Mesenchymal stem cell (in vitro differentiated cells and primary cell): ENCODE measurements at regions not wholly inside any gene's neighbourhood (a gene's known extent, or its start where the extent isn't known, plus 50 kb on each side); places are given as distances from the start of the nearest gene placed in this dataset.

ENCODE experiments used
- DNase-seq: peaks from one replicate; pipeline ENCODE4 v3.0.0-alpha.2; 2013
- H2AFZ ChIP-seq: one replicate; pipeline ENCODE4 v1.6.1; 2013; ENCODE audit warnings: low read depth, mild to moderate bottlenecking, control low read depth, inconsistent platforms, low read length, moderate library complexity
- H2AK5ac ChIP-seq: 2 replicates; pipeline ENCODE4 v1.6.1; 2013; ENCODE audit warnings: low read length, moderate library complexity, mild to moderate bottlenecking, inconsistent platforms; ENCODE audit not compliant: severe bottlenecking
- H2BK120ac ChIP-seq: one replicate; pipeline ENCODE4 v1.6.1; 2013; ENCODE audit warnings: low read depth, mild to moderate bottlenecking, inconsistent platforms, low read length, moderate library complexity
- H2BK12ac ChIP-seq, 2 experiments: one replicate each; pipeline ENCODE4 v1.6.1; 2013; ENCODE audit warnings: inconsistent platforms in 2 of 2, low read length in 2 of 2, mild to moderate bottlenecking in 2 of 2, moderate library complexity in 2 of 2, control low read depth in 1 of 2
- H2BK15ac ChIP-seq: one replicate; pipeline ENCODE4 v1.6.1; 2013; ENCODE audit warnings: mild to moderate bottlenecking, low read depth, inconsistent platforms; ENCODE audit not compliant: poor library complexity, severe bottlenecking
- H2BK5ac ChIP-seq: 2 replicates; pipeline ENCODE4 v1.6.1; 2013; ENCODE audit warnings: low read depth, mild to moderate bottlenecking, low read length, control low read depth, inconsistent platforms; ENCODE audit not compliant: poor library complexity, severe bottlenecking
- H3K14ac ChIP-seq, 2 experiments: one replicate each; pipeline ENCODE4 v1.6.1; 2013; ENCODE audit warnings: inconsistent platforms in 2 of 2, low read length in 2 of 2, control low read depth in 1 of 2, mild to moderate bottlenecking in 1 of 2, moderate library complexity in 1 of 2
- H3K18ac ChIP-seq, 2 experiments: one replicate each; pipeline ENCODE4 v1.6.1; 2013; ENCODE audit warnings: inconsistent platforms in 2 of 2, low read length in 2 of 2, control low read depth in 1 of 2, low read depth in 1 of 2, mild to moderate bottlenecking in 1 of 2
- H3K23ac ChIP-seq, 2 experiments: one replicate each; pipeline ENCODE4 v1.6.1; 2013; ENCODE audit warnings: inconsistent platforms in 2 of 2, low read length in 2 of 2, mild to moderate bottlenecking in 2 of 2, moderate library complexity in 2 of 2, control low read depth in 1 of 2
- H3K27ac ChIP-seq: 2 replicates; pipeline ENCODE4 v1.5.1; 2013; ENCODE audit warnings: mild to moderate bottlenecking, moderate library complexity, low read length, control low read depth, inconsistent platforms; ENCODE audit not compliant: poor library complexity, severe bottlenecking
- H3K27me3 ChIP-seq, 2 experiments: 2 replicates each; pipeline versions ENCODE4 v1.6.1 to v1.7.0; 2013; ENCODE audit warnings: low read length in 2 of 2, mild to moderate bottlenecking in 2 of 2, moderate library complexity in 2 of 2, control low read depth in 1 of 2, inconsistent platforms in 1 of 2; ENCODE audit not compliant: control insufficient read depth in 1 of 2, insufficient read depth in 1 of 2
- H3K36me3 ChIP-seq, 2 experiments: 2 replicates each; pipeline versions ENCODE4 v1.6.1 to v1.7.0; 2013; ENCODE audit warnings: low read length in 2 of 2, control low read depth in 1 of 2, inconsistent platforms in 1 of 2, low read depth in 1 of 2, mild to moderate bottlenecking in 1 of 2; ENCODE audit not compliant: insufficient read depth in 2 of 2, control insufficient read depth in 1 of 2
- H3K4ac ChIP-seq, 2 experiments: one replicate each; pipeline ENCODE4 v1.6.1; 2013; ENCODE audit warnings: inconsistent platforms in 2 of 2, low read length in 2 of 2, mild to moderate bottlenecking in 2 of 2, moderate library complexity in 2 of 2, control low read depth in 1 of 2, low read depth in 1 of 2
- H3K4me1 ChIP-seq: 2 replicates; pipeline ENCODE4 v1.6.1; 2013; ENCODE audit warnings: low read depth, low read length, control low read depth; ENCODE audit not compliant: control insufficient read depth, insufficient read depth
- H3K4me2 ChIP-seq: 2 replicates; pipeline ENCODE4 v1.6.1; 2013; ENCODE audit warnings: low read length, mild to moderate bottlenecking, inconsistent platforms; ENCODE audit not compliant: poor library complexity, severe bottlenecking
- H3K4me3 ChIP-seq, 2 experiments: 2 replicates each; pipeline versions ENCODE4 v1.5.1 to v1.7.0; 2013; ENCODE audit warnings: low read length in 2 of 2, mild to moderate bottlenecking in 2 of 2, control low read depth in 1 of 2, low read depth in 1 of 2; ENCODE audit not compliant: insufficient read depth in 1 of 2
- H3K79me1 ChIP-seq: replicated peaks from 2 replicates; pipeline ENCODE4 v1.6.1; 2013; ENCODE audit warnings: mild to moderate bottlenecking, control low read depth, low read length, inconsistent platforms; ENCODE audit not compliant: poor library complexity, severe bottlenecking
- H3K9ac ChIP-seq: 2 replicates; pipeline ENCODE4 v1.7.0; 2013; ENCODE audit warnings: mild to moderate bottlenecking, low read length, moderate library complexity
- H3K9me3 ChIP-seq: 2 replicates; pipeline ENCODE4 v1.7.0; 2013; ENCODE audit warnings: mild to moderate bottlenecking, low read length; ENCODE audit not compliant: control insufficient read depth
- H4K8ac ChIP-seq: one replicate; pipeline ENCODE4 v1.6.1; 2013; ENCODE audit warnings: inconsistent platforms, mild to moderate bottlenecking, low read length, moderate library complexity
- H4K91ac ChIP-seq: one replicate; pipeline ENCODE4 v1.6.1; 2013; ENCODE audit warnings: mild to moderate bottlenecking, low read length, inconsistent platforms
- WGBS: methylation state at CpG from one replicate; pipeline ENCODE4 v1.1.7; 2013; ENCODE audit warnings: mixed read lengths; 5-methylcytosine and 5-hydroxymethylcytosine counted together

DNA sequence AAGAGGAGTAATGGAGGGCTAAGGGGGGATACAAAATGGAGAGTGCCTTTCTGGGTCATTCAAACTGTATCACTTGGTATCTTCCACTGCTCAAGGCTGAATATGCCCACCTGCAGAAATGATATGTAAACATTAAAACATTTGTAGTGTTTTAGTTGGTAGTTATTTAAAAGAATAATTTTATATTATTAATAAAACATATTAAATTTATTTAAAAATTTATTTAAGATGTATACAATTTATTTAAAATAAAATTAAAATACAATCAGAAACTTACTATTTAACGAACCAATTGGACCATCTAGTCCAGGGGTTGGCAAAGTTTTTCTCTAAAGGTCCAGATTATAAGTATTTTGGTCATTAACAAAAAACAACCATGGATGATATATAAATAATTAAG is 308.5 kb downstream of the PLK2 start:
- Histone ChIP-seq H3K4me1 (peaks cover under 1% of the 10 kb centered on the region), H3K18ac (no peak overlapping the region), H2AK5ac (no peak overlapping the region), H3K14ac (no peak overlapping the region), H2BK5ac (no peak overlapping the region), H2AFZ (no peak overlapping the region), H3K9me3 (no peaks in the 10 kb centered on the region), H2BK120ac (no peak overlapping the region), H3K9ac (no peak overlapping the region), H4K8ac (no peak overlapping the region), H2BK15ac (no peak overlapping the region), H3K4me3 (no peak overlapping the region), H2BK12ac (no peak overlapping the region), H4K91ac (no peak overlapping the region), H3K4me2 (no peak overlapping the region), H3K79me1 (no peaks in the 10 kb centered on the region), H3K36me3 (no peaks in the 10 kb centered on the region), H3K27ac (no peak overlapping the region), H3K23ac (no peak overlapping the region), H3K4ac (no peak overlapping the region), H3K27me3 (no peaks in the 10 kb centered on the region)
- no CpG with 5 or more reads among the region's 1 CpG for WGBS
- DNase-seq, result no peak

DNA sequence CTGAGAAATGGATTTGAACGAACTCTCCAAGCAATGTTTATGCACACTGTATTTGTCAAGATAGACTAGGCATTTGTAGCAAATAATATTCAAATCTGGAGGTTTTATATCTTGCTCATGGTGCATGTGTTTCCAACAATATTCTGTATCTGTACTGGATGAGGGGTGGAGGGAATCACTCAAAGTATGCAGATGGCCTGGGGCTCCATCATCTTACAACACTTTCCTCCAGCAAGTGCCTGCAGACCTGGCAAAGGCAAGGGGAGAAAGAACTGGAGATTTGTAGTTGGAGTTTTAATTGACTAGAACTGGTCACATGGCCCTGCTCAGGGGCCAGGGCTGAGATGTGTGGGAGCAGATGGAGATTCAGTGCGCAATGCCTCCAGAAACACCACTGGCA is 309.0 kb downstream of the PLK2 start:
- Histone ChIP-seq H3K4me2 (no peak overlapping the region), H3K27ac (no peak overlapping the region), H3K4me1 (no peaks in the 10 kb centered on the region), H2BK120ac (no peak overlapping the region), H3K36me3 (no peaks in the 10 kb centered on the region), H2BK15ac (no peak overlapping the region), H2AFZ (no peak overlapping the region), H4K91ac (no peak overlapping the region), H4K8ac (no peak overlapping the region), H3K79me1 (no peaks in the 10 kb centered on the region), H3K4ac (no peak overlapping the region), H3K23ac (no peak overlapping the region), H3K14ac (no peak overlapping the region), H3K18ac (no peak overlapping the region), H3K9ac (no peak overlapping the region), H3K9me3 (no peaks in the 10 kb centered on the region), H2AK5ac (no peak overlapping the region), H2BK12ac (no peak overlapping the region), H3K4me3 (no peak overlapping the region), H3K27me3 (no peaks in the 10 kb centered on the region), H2BK5ac (no peak overlapping the region)
- no peak for DNase-seq
- 100% methylated on average over 1 of the region's 2 CpGs for WGBS

DNA sequence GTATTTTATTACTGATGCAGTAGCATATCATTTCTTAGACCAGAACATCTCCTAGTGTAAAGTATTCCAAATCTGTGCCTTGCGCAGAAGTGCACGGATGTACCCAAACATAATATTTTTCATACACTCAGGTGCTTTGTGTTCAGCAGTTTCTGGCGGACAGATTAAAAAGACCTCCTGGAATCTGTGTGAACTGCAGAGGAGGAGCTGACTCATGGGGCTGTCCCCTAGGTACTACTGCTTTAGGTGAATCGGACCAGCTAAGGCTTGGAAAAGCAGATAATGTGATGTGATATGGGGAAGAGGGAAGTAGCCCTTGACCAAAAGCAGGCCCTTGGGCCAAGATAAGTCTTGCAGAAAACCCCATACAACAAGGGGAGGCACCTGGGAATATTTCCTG is 310.1 kb downstream of the PLK2 start:
- H3K79me1 ChIP-seq, result no peaks in the 10 kb centered on the region
- H3K4me1 ChIP-seq, result no peaks in the 10 kb centered on the region
- H3K18ac ChIP-seq, result no peak overlapping the region
- no peak overlapping the region for H3K27ac ChIP-seq
- no peaks in the 10 kb centered on the region for H3K27me3 ChIP-seq
- H3K23ac ChIP-seq, result no peak overlapping the region
- H4K8ac ChIP-seq, result no peak overlapping the region
- no peak overlapping the region for H2BK5ac ChIP-seq
- 95% methylated on average over 4 of the region's 4 CpGs for WGBS
- H2AK5ac ChIP-seq, result no peak overlapping the region
- H3K9ac ChIP-seq, result no peak overlapping the region
- no peaks in the 10 kb centered on the region for H3K36me3 ChIP-seq
- no peak overlapping the region for H2BK12ac ChIP-seq
- no peak overlapping the region for H2AFZ ChIP-seq
- no peak for DNase-seq
- H3K14ac ChIP-seq, result no peak overlapping the region
- no peaks in the 10 kb centered on the region for H3K9me3 ChIP-seq
- H3K4ac ChIP-seq, result no peak overlapping the region
- H2BK120ac ChIP-seq, result no peak overlapping the region
- H3K4me3 ChIP-seq, result no peak overlapping the region
- no peak overlapping the region for H4K91ac ChIP-seq
- no peak overlapping the region for H3K4me2 ChIP-seq
- no peak overlapping the region for H2BK15ac ChIP-seq

DNA sequence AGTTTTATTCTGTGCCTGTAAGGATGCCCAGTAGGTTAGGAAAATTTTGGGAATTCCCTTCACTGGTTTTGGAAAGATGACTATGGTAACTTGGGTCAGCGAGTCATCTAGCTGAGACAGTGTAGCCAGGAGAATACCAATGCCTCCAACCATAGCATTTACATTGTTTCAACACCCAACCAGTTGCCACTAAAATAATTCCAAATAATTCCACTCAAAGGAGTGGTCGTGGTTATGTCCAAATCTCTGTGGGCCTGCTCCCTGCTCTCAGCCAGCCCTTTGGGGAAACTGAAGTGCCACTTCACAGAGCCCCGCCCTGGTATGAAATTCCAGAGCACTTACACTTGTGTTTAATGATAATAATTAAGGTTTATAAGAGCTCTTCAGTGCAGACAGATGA is 310.5 kb downstream of the PLK2 start:
- Histone ChIP-seq H2AK5ac (no peak overlapping the region), H3K4me1 (no peaks in the 10 kb centered on the region), H4K8ac (no peak overlapping the region), H3K27me3 (no peaks in the 10 kb centered on the region), H2BK5ac (no peak overlapping the region), H2BK120ac (no peak overlapping the region), H2AFZ (no peak overlapping the region), H3K4me3 (no peak overlapping the region), H3K36me3 (no peaks in the 10 kb centered on the region), H3K27ac (no peak overlapping the region), H3K18ac (no peak overlapping the region), H3K79me1 (no peaks in the 10 kb centered on the region), H2BK15ac (no peak overlapping the region), H3K23ac (no peak overlapping the region), H3K4ac (no peak overlapping the region), H3K4me2 (no peak overlapping the region), H3K9ac (no peak overlapping the region), H2BK12ac (no peak overlapping the region), H4K91ac (no peak overlapping the region), H3K14ac (no peak overlapping the region), H3K9me3 (no peaks in the 10 kb centered on the region)
- WGBS, result 76% methylated on average over 3 of the region's 3 CpGs
- no peak for DNase-seq
